Bone marrow (tissue), 2 donors: ENCODE measurements at regions not wholly inside any gene's neighbourhood (a gene's known extent, or its start where the extent isn't known, plus 50 kb on each side); places are given as distances from the start of the nearest gene placed in this dataset.
"Not testable (repeated sequence)": the region's sequence is repeated elsewhere in the genome, so short reads cannot be mapped to it uniquely, and the experiment has no call there.

ENCODE experiments used
- DNase-seq, 2 donors: peaks; one replicate each; lab custom pipeline; 2025; lab: John Stamatoyannopoulos, UW

GRCh38 chr4:156411531-156411930, 457.9 kb upstream of the CTSO start:
- no peak for DNase-seq

GRCh38 chr4:156408749-156409148, 455.1 kb upstream of the CTSO start:
- no peak for DNase-seq

- no peak for DNase-seq
These were observed 447.7 kb upstream of the CTSO start for GRCh38 chr4:156401371-156401770.

- DNase-seq: no peak
These were observed 442.9 kb upstream of the CTSO start for GRCh38 chr4:156396534-156396933.

- no peak for DNase-seq
These were observed 437.6 kb upstream of the CTSO start for GRCh38 chr4:156391325-156391653.

- DNase-seq: no peak
These were observed 437.1 kb upstream of the CTSO start for GRCh38 chr4:156390599-156391324.

GRCh38 chr4:156388826-156389225, 435.2 kb upstream of the CTSO start:
- DNase-seq: no peak

GRCh38 chr4:156378033-156378665, 424.5 kb upstream of the CTSO start:
- peak in 1 of 2 donors; percentile 37 for DNase-seq

- DNase-seq: no peak
These were observed 423.5 kb upstream of the CTSO start for GRCh38 chr4:156377036-156377710.

GRCh38 chr4:156374894-156375293, 421.2 kb upstream of the CTSO start:
- no peak for DNase-seq

- no peak for DNase-seq
These were observed 420.4 kb upstream of the CTSO start for GRCh38 chr4:156374069-156374468.

- DNase-seq: not testable (repeated sequence)
These were observed 413.8 kb upstream of the CTSO start for GRCh38 chr4:156367502-156367901.

GRCh38 chr4:156362581-156362980, 408.9 kb upstream of the CTSO start:
- no peak for DNase-seq

GRCh38 chr4:156347412-156348075, 393.9 kb upstream of the CTSO start:
- DNase-seq: no peak

- DNase-seq: no peak
These were observed 393.3 kb upstream of the CTSO start for GRCh38 chr4:156346959-156347385.

GRCh38 chr4:156344397-156344796, 390.7 kb upstream of the CTSO start:
- peak in 1 of 2 donors; percentile 10 for DNase-seq

GRCh38 chr4:156336511-156336910, 382.8 kb upstream of the CTSO start:
- no peak for DNase-seq

- DNase-seq: no peak
These were observed 382.1 kb upstream of the CTSO start for GRCh38 chr4:156335721-156336120.

GRCh38 chr4:156330436-156331031, 376.9 kb upstream of the CTSO start:
- no peak for DNase-seq

- peak in 1 of 2 donors; percentile 82 for DNase-seq
These were observed 376.1 kb upstream of the CTSO start for GRCh38 chr4:156329779-156330178.

GRCh38 chr4:156328882-156329281, 375.2 kb upstream of the CTSO start:
- no peak for DNase-seq

GRCh38 chr4:156326246-156326645, 372.6 kb upstream of the CTSO start:
- no peak for DNase-seq
